ENCODE measurements at regions not wholly inside any gene's neighbourhood (a gene's known extent, or its start where the extent isn't known, plus 50 kb on each side); places are given as distances from the start of the nearest gene placed in this dataset.

DNA sequence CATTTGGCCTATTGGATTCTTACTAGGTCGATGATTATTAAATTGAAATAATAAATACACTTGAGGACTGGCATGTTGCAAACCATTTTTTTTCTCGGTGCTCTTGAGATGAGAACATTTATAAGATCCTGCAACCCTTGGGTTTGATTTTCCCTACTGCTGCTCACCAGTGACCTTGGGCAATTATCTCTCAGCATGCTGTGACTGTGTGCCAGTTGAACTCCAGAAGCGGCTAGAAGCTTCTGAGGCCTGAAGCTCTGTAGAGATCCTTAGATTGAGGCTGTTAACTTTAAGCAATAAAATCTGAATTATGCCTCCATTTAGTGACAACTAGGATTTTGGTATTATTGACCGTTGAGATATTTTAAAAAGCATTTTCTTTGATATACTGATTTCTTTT lies 489.8 kb downstream of the MAT2B start:
- H3K4me3 Mint-ChIP-seq = no peak overlapping the region

DNA sequence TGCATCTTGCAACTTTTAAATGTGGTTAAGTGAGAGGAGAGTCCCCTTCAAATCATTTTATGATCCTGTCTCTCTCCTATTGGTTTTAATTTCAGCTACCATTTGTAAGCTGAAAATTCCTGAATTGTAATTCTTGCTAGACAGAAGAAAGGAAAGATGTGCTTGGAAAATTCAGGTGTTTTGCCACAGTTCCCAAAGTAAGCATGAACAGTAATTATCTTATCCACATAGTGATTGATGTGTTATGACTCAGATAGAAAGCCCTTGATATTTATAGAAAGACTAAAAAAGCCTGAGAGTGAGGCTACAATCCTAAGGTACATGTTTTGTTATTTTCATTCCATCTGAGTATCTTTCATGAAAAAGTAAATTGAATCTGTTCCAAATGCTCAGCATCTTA lies 492.5 kb downstream of the MAT2B start:
- TF ChIP-seq EZH2 (IDR thresholded peaks at IDR 0.05; ENCODE audit: borderline replicate concordance, insufficient read depth, low read depth, low read length, poor library complexity, severe bottlenecking) = no peak
- TF ChIP-seq, protein P1, sequence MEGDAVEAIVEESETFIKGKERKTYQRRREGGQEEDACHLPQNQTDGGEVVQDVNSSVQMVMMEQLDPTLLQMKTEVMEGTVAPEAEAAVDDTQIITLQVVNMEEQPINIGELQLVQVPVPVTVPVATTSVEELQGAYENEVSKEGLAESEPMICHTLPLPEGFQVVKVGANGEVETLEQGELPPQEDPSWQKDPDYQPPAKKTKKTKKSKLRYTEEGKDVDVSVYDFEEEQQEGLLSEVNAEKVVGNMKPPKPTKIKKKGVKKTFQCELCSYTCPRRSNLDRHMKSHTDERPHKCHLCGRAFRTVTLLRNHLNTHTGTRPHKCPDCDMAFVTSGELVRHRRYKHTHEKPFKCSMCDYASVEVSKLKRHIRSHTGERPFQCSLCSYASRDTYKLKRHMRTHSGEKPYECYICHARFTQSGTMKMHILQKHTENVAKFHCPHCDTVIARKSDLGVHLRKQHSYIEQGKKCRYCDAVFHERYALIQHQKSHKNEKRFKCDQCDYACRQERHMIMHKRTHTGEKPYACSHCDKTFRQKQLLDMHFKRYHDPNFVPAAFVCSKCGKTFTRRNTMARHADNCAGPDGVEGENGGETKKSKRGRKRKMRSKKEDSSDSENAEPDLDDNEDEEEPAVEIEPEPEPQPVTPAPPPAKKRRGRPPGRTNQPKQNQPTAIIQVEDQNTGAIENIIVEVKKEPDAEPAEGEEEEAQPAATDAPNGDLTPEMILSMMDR (IDR thresholded peaks at IDR 0.05) = no peak
- H3K27ac ChIP-seq (ENCODE audit: low read length in 2 of 2) = no peak overlapping the region
- CTCF ChIA-PET = no interaction called here
- ATAC-seq (ENCODE audit: low read depth) = no peak
- H3K9ac ChIP-seq (ENCODE audit: low read length) = no peak overlapping the region
- no peaks in the 10 kb centered on the region for H3K79me2 ChIP-seq (ENCODE audit: control insufficient read depth, insufficient read depth, low read length)
- H2AFZ ChIP-seq (ENCODE audit: insufficient read depth, low read depth, low read length, poor library complexity, severe bottlenecking) = no peak overlapping the region
- H3K4me2 ChIP-seq (replicated peaks; ENCODE audit: low read depth, low read length, poor library complexity, severe bottlenecking) = no peak overlapping the region
- DNase-seq = no peak
- Mint-ChIP-seq H3K4me3 (no peak overlapping the region), H3K27me3 (no peaks in the 10 kb centered on the region), H3K4me1 (peaks cover 4% of the 10 kb centered on the region), H3K9me3 (ENCODE audit: insufficient read depth) (no peaks in the 10 kb centered on the region), H3K27ac (no peak overlapping the region)
- H3K36me3 ChIP-seq (replicated peaks in 1 of 2; ENCODE audit: control extremely low read depth in 1 of 2, control insufficient read depth in 1 of 2, extremely low read depth in 1 of 2, insufficient read depth in 2 of 2, low read length in 1 of 2) = no peaks in the 10 kb centered on the region
- H3K27me3 ChIP-seq (replicated peaks in 1 of 4; ENCODE audit: control extremely low read depth in 1 of 4, control insufficient read depth in 3 of 4, insufficient read depth in 4 of 4, low read length in 3 of 4) = no peaks in the 10 kb centered on the region
- H3K9me3 ChIP-seq (ENCODE audit: control extremely low read depth in 1 of 3, control insufficient read depth in 2 of 3, insufficient read depth in 1 of 3, low read length in 2 of 3) = no peaks in the 10 kb centered on the region
- POLR2A ChIA-PET = no interaction called here
- intact Hi-C loops (cut with micrococcal nuclease) = no loop called here
- H3K4me1 ChIP-seq (ENCODE audit: control insufficient read depth in 2 of 2, insufficient read depth in 2 of 2, low read length in 2 of 2) = no peaks in the 10 kb centered on the region
- H4K20me1 ChIP-seq (ENCODE audit: control insufficient read depth, insufficient read depth, low read length, poor library complexity, severe bottlenecking) = no peaks in the 10 kb centered on the region
- H3K4me3 ChIP-seq (ENCODE audit: control extremely low read depth in 1 of 5, extremely low read depth in 1 of 5, insufficient read depth in 1 of 5, low read depth in 2 of 5, low read length in 4 of 5) = no peak overlapping the region

More for the DNA sequence above, 489.8 kb downstream of the MAT2B start:
- Mint-ChIP-seq H3K27ac (no peak overlapping the region), H3K27me3 (no peaks in the 10 kb centered on the region), H3K9me3 (ENCODE audit: insufficient read depth) (no peaks in the 10 kb centered on the region), H3K4me1 (peaks cover 3% of the 10 kb centered on the region)
- TF ChIP-seq, protein P1 (IDR thresholded peaks at IDR 0.05) = no peak
- TF ChIP-seq EZH2 (IDR thresholded peaks at IDR 0.05; ENCODE audit: borderline replicate concordance, insufficient read depth, low read depth, low read length, poor library complexity, severe bottlenecking) = no peak
- Histone ChIP-seq H3K27me3 (replicated peaks in 1 of 4; ENCODE audit: control extremely low read depth in 1 of 4, control insufficient read depth in 3 of 4, insufficient read depth in 4 of 4, low read length in 3 of 4) (no peaks in the 10 kb centered on the region), H4K20me1 (ENCODE audit: control insufficient read depth, insufficient read depth, low read length, poor library complexity, severe bottlenecking) (no peaks in the 10 kb centered on the region), H2AFZ (ENCODE audit: insufficient read depth, low read depth, low read length, poor library complexity, severe bottlenecking) (no peak overlapping the region), H3K27ac (ENCODE audit: low read length in 2 of 2) (no peak overlapping the region), H3K4me2 (replicated peaks; ENCODE audit: low read depth, low read length, poor library complexity, severe bottlenecking) (no peak overlapping the region), H3K4me3 (ENCODE audit: control extremely low read depth in 1 of 5, extremely low read depth in 1 of 5, insufficient read depth in 1 of 5, low read depth in 2 of 5, low read length in 4 of 5) (no peak overlapping the region), H3K79me2 (ENCODE audit: control insufficient read depth, insufficient read depth, low read length) (no peaks in the 10 kb centered on the region), H3K4me1 (ENCODE audit: control insufficient read depth in 2 of 2, insufficient read depth in 2 of 2, low read length in 2 of 2) (no peaks in the 10 kb centered on the region), H3K9me3 (ENCODE audit: control extremely low read depth in 1 of 3, control insufficient read depth in 2 of 3, insufficient read depth in 1 of 3, low read length in 2 of 3) (no peaks in the 10 kb centered on the region), H3K36me3 (replicated peaks in 1 of 2; ENCODE audit: control extremely low read depth in 1 of 2, control insufficient read depth in 1 of 2, extremely low read depth in 1 of 2, insufficient read depth in 2 of 2, low read length in 1 of 2) (no peaks in the 10 kb centered on the region), H3K9ac (ENCODE audit: low read length) (no peak overlapping the region)
- DNase-seq = no peak
- ATAC-seq (ENCODE audit: low read depth) = no peak
- intact Hi-C loops (cut with micrococcal nuclease) = no loop called here
- CTCF ChIA-PET = no interaction called here
- POLR2A ChIA-PET = no interaction called here
- WGBS (ENCODE audit: insufficient coverage) = 100% methylated on average over 2 of the region's 4 CpGs
